GM19351 (cell line): ENCODE measurements at regions not wholly inside any gene's neighbourhood (a gene's known extent, or its start where the extent isn't known, plus 50 kb on each side); places are given as distances from the start of the nearest gene placed in this dataset.
"Not testable (repeated sequence)": the region's sequence is repeated elsewhere in the genome, so short reads cannot be mapped to it uniquely, and the experiment has no call there.

Source experiments
- ATAC-seq: cut with Tn5 transposase; IDR thresholded peaks from one replicate; pipeline ENCODE4 v1.9.1; 2021; ENCODE audit warnings: mild to moderate bottlenecking, moderate library complexity; ENCODE audit not compliant: unreplicated experiment

- no peak for ATAC-seq
Observed at GRCh38 chr13:90641884-90642283, 705.6 kb upstream of the MIR17HG start.

GRCh38 chr13:90645582-90645981, 701.9 kb upstream of the MIR17HG start:
- ATAC-seq = no peak

- no peak for ATAC-seq
Observed at GRCh38 chr13:90648497-90648896, 699.0 kb upstream of the MIR17HG start.

GRCh38 chr13:90652036-90652435, 695.5 kb upstream of the MIR17HG start:
- ATAC-seq = no peak

GRCh38 chr13:90654970-90655369, 692.5 kb upstream of the MIR17HG start:
- ATAC-seq = no peak

GRCh38 chr13:90664200-90664599, 683.3 kb upstream of the MIR17HG start:
- ATAC-seq = not testable (repeated sequence)

- no peak for ATAC-seq
Observed at GRCh38 chr13:90673746-90674145, 673.7 kb upstream of the MIR17HG start.

- ATAC-seq = no peak
Observed at GRCh38 chr13:90675129-90675528, 672.4 kb upstream of the MIR17HG start.

GRCh38 chr13:90680826-90681225, 666.7 kb upstream of the MIR17HG start:
- no peak for ATAC-seq

GRCh38 chr13:90683711-90684131, 663.8 kb upstream of the MIR17HG start:
- no peak for ATAC-seq

GRCh38 chr13:90686442-90686841, 661.0 kb upstream of the MIR17HG start:
- no peak for ATAC-seq

- no peak for ATAC-seq
Observed at GRCh38 chr13:90689111-90689510, 658.4 kb upstream of the MIR17HG start.

GRCh38 chr13:90690458-90691080, 656.9 kb upstream of the MIR17HG start:
- no peak for ATAC-seq

GRCh38 chr13:90696254-90696653, 651.2 kb upstream of the MIR17HG start:
- no peak for ATAC-seq

- ATAC-seq = no peak
Observed at GRCh38 chr13:90696656-90697055, 650.8 kb upstream of the MIR17HG start.

GRCh38 chr13:90700340-90700739, 647.1 kb upstream of the MIR17HG start:
- ATAC-seq = no peak

GRCh38 chr13:90701264-90701663, 646.2 kb upstream of the MIR17HG start:
- ATAC-seq = no peak

GRCh38 chr13:90702050-90702449, 645.4 kb upstream of the MIR17HG start:
- ATAC-seq = no peak

GRCh38 chr13:90706631-90707030, 640.9 kb upstream of the MIR17HG start:
- ATAC-seq = no peak

- ATAC-seq = no peak
Observed at GRCh38 chr13:90708128-90708527, 639.4 kb upstream of the MIR17HG start.

- no peak for ATAC-seq
Observed at GRCh38 chr13:90709319-90709718, 638.2 kb upstream of the MIR17HG start.

GRCh38 chr13:90710164-90710759, 637.2 kb upstream of the MIR17HG start:
- ATAC-seq = no peak
